ENCODE measurements at regions not wholly inside any gene's neighbourhood (a gene's known extent, or its start where the extent isn't known, plus 50 kb on each side); places are given as distances from the start of the nearest gene placed in this dataset.

DNA sequence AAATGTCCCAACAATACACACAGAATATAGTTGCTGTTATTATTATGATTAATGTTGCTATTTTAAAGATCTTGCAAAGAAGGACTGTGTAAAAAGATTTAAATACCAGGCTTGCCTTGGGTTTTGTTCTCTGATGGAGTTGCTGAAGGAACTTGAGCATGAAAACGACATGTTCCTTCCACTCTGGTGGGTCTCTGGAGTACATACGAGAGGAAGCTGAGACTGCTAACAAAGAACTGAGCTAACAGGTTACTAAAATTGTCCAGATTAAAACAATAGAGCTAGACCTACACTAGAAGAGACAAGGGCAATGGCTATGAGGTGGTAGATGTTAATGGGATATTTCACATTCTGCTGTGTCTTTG lies 612.2 kb downstream of the TSN start:
- no peaks in the 10 kb centered on the region for H3K36me3 Mint-ChIP-seq (ENCODE audit: low read depth)
- DNase-seq, result no peak
- intact Hi-C loops (cut with micrococcal nuclease), result loop anchor here (5.0 kb wide), 1 partner anchor 390 kb away; no protein-coding TSS in a partner anchor
- peaks cover 7% of the 10 kb centered on the region for H3K9me3 Mint-ChIP-seq
- H3K4me1 Mint-ChIP-seq (ENCODE audit: low read depth), result no peaks in the 10 kb centered on the region
- no peaks in the 10 kb centered on the region for H3K27me3 Mint-ChIP-seq (ENCODE audit: low read depth)
- CTCF ChIA-PET, result no interaction called here
- H3K4me3 Mint-ChIP-seq, result no peak overlapping the region
- H3K27ac Mint-ChIP-seq, result no peak overlapping the region

DNA sequence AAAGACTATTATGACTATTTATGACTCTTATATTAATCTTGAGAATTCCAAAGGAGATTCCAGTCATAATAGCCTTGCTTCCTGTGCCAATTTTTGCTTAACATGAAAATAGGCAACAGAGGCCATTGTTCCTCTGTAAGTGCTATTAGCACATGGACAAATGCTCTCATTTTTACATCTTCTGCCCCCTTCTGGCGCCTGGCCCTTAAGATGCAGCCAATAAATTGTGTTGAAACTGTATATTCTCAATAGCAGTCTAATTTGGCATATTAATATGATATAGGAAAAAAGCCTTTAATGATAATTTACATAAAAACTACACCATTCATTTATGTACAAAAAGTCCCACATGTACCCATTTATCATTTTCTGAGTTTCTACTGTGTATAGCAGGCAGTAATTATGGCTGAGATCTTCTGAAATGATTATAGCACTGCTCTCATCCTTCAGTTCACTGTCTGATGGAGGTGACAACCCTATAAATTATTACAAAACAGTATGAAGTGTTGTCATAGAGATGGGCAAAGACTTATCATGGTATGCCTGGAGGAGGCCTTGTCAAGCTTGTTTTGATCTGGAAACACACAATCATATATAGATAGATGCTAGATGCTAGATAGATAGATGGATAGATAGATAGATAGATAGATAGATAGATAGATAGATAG lies 613.3 kb downstream of the TSN start:
- CTCF ChIA-PET, result no interaction called here
- Mint-ChIP-seq H3K9me3 (peaks cover 11% of the 10 kb centered on the region), H3K36me3 (ENCODE audit: low read depth) (no peaks in the 10 kb centered on the region), H3K27me3 (ENCODE audit: low read depth) (no peaks in the 10 kb centered on the region), H3K4me1 (ENCODE audit: low read depth) (no peaks in the 10 kb centered on the region), H3K27ac (no peak overlapping the region), H3K4me3 (no peak overlapping the region)
- DNase-seq, result peak; percentile 5
- intact Hi-C loops (cut with micrococcal nuclease), result loop anchor here (5.0 kb wide), 1 partner anchor 391 kb away; no protein-coding TSS in a partner anchor

DNA sequence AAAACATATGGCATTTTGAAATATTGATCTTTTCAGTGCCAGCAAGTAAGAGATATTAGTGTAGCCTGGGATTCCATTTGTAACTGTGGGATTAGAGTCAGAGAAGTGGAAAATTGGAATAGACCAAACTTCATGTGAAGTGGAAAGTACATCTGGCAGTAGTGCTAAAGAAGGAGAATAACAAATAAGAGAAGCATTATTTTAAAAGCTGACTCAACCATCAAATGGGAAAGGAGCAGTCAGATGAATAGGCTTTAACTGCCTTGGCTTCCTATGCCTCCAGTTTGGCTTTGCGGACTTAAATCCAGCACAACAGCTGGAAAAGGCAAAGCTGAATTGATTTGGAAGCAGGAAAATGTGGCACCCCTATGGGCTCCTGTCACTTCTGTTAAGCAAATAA lies 623.1 kb downstream of the TSN start:
- intact Hi-C loops (cut with micrococcal nuclease), result no loop called here
- H3K4me3 Mint-ChIP-seq, result no peak overlapping the region
- DNase-seq, result no peak
- H3K36me3 Mint-ChIP-seq (ENCODE audit: low read depth), result no peaks in the 10 kb centered on the region
- no peak overlapping the region for H3K27ac Mint-ChIP-seq
- peaks cover 4% of the 10 kb centered on the region for H3K9me3 Mint-ChIP-seq
- CTCF ChIA-PET, result no interaction called here
- H3K27me3 Mint-ChIP-seq (ENCODE audit: low read depth), result no peaks in the 10 kb centered on the region
- H3K4me1 Mint-ChIP-seq (ENCODE audit: low read depth), result no peaks in the 10 kb centered on the region

GRCh38 chr2:122384768-122385333 lies 629.4 kb downstream of the TSN start:
- Mint-ChIP-seq H3K4me3 (no peak overlapping the region), H3K27ac (no peak overlapping the region), H3K4me1 (ENCODE audit: low read depth) (no peaks in the 10 kb centered on the region), H3K27me3 (ENCODE audit: low read depth) (no peaks in the 10 kb centered on the region), H3K9me3 (peaks cover 13% of the 10 kb centered on the region), H3K36me3 (ENCODE audit: low read depth) (no peaks in the 10 kb centered on the region)
- no peak for DNase-seq
- CTCF ChIA-PET, result no interaction called here
- intact Hi-C loops (cut with micrococcal nuclease), result no loop called here

GRCh38 chr2:122388208-122388607 lies 632.8 kb downstream of the TSN start:
- Mint-ChIP-seq H3K4me3 (no peak overlapping the region), H3K27me3 (ENCODE audit: low read depth) (no peaks in the 10 kb centered on the region), H3K27ac (no peak overlapping the region), H3K36me3 (ENCODE audit: low read depth) (no peaks in the 10 kb centered on the region), H3K9me3 (peaks cover 13% of the 10 kb centered on the region), H3K4me1 (ENCODE audit: low read depth) (no peaks in the 10 kb centered on the region)
- no peak for DNase-seq
- CTCF ChIA-PET, result no interaction called here
- intact Hi-C loops (cut with micrococcal nuclease), result no loop called here

GRCh38 chr2:122389694-122390093 lies 634.2 kb downstream of the TSN start:
- peaks cover 13% of the 10 kb centered on the region for H3K9me3 Mint-ChIP-seq
- no peak overlapping the region for H3K4me3 Mint-ChIP-seq

DNA sequence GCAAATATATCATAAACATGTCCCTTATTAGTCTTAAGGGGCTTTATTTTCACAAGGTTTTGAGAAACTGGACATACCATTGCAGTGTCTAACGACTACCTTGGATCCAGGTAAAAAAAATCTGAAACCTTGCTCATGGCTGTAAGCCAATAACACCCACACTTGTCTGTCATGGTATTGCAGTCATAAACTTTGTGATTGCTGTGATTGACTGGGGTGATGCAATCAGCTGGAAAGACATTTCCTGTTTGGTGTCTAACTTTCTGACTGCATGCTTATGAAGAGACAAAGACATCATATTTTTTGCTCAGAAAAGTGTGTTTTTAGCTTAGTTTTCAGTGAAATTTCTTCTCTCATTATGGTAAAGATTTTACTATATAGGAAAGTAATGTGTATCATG lies 635.0 kb downstream of the TSN start:
- intact Hi-C loops (cut with micrococcal nuclease), result no loop called here
- H3K9me3 Mint-ChIP-seq, result peaks cover 13% of the 10 kb centered on the region
- no peak overlapping the region for H3K27ac Mint-ChIP-seq
- H3K27me3 Mint-ChIP-seq (ENCODE audit: low read depth), result no peaks in the 10 kb centered on the region
- CTCF ChIA-PET, result no interaction called here
- no peaks in the 10 kb centered on the region for H3K36me3 Mint-ChIP-seq (ENCODE audit: low read depth)
- H3K4me3 Mint-ChIP-seq, result no peak overlapping the region
- no peaks in the 10 kb centered on the region for H3K4me1 Mint-ChIP-seq (ENCODE audit: low read depth)
- peak; percentile 8 for DNase-seq

More at GRCh38 chr2:122389694-122390093, 634.2 kb downstream of the TSN start:
- intact Hi-C loops (cut with micrococcal nuclease), result no loop called here
- Mint-ChIP-seq H3K27me3 (ENCODE audit: low read depth) (no peaks in the 10 kb centered on the region), H3K36me3 (ENCODE audit: low read depth) (no peaks in the 10 kb centered on the region), H3K4me1 (ENCODE audit: low read depth) (no peaks in the 10 kb centered on the region), H3K27ac (no peak overlapping the region)
- no peak for DNase-seq
- CTCF ChIA-PET, result no interaction called here

GRCh38 chr2:122391726-122392125 lies 636.3 kb downstream of the TSN start:
- no peaks in the 10 kb centered on the region for H3K36me3 Mint-ChIP-seq (ENCODE audit: low read depth)
- H3K4me1 Mint-ChIP-seq (ENCODE audit: low read depth), result no peaks in the 10 kb centered on the region
- DNase-seq, result no peak
- H3K27ac Mint-ChIP-seq, result no peak overlapping the region
- H3K9me3 Mint-ChIP-seq, result peaks cover 13% of the 10 kb centered on the region
- CTCF ChIA-PET, result no interaction called here
- intact Hi-C loops (cut with micrococcal nuclease), result no loop called here
- no peaks in the 10 kb centered on the region for H3K27me3 Mint-ChIP-seq (ENCODE audit: low read depth)
- no peak overlapping the region for H3K4me3 Mint-ChIP-seq

GRCh38 chr2:122395687-122396086 lies 640.2 kb downstream of the TSN start:
- DNase-seq, result no peak
- H3K9me3 Mint-ChIP-seq, result no peaks in the 10 kb centered on the region
- H3K36me3 Mint-ChIP-seq (ENCODE audit: low read depth), result no peaks in the 10 kb centered on the region
- intact Hi-C loops (cut with micrococcal nuclease), result no loop called here
- H3K4me3 Mint-ChIP-seq, result no peak overlapping the region
- H3K27ac Mint-ChIP-seq, result no peak overlapping the region
- CTCF ChIA-PET, result no interaction called here
- no peaks in the 10 kb centered on the region for H3K27me3 Mint-ChIP-seq (ENCODE audit: low read depth)
- H3K4me1 Mint-ChIP-seq (ENCODE audit: low read depth), result no peaks in the 10 kb centered on the region

- Mint-ChIP-seq H3K27me3 (ENCODE audit: low read depth) (no peaks in the 10 kb centered on the region), H3K9me3 (peaks cover 9% of the 10 kb centered on the region), H3K4me3 (no peak overlapping the region), H3K36me3 (ENCODE audit: low read depth) (no peaks in the 10 kb centered on the region), H3K4me1 (ENCODE audit: low read depth) (no peaks in the 10 kb centered on the region), H3K27ac (no peak overlapping the region)
- CTCF ChIA-PET, result no interaction called here
- DNase-seq, result no peak
- intact Hi-C loops (cut with micrococcal nuclease), result no loop called here
These were observed 655.8 kb downstream of the TSN start for GRCh38 chr2:122411231-122411630.

- Mint-ChIP-seq H3K9me3 (peaks cover 9% of the 10 kb centered on the region), H3K27me3 (ENCODE audit: low read depth) (no peaks in the 10 kb centered on the region), H3K4me3 (no peak overlapping the region), H3K36me3 (ENCODE audit: low read depth) (no peaks in the 10 kb centered on the region), H3K4me1 (ENCODE audit: low read depth) (no peaks in the 10 kb centered on the region), H3K27ac (no peak overlapping the region)
- intact Hi-C loops (cut with micrococcal nuclease), result no loop called here
- CTCF ChIA-PET, result no interaction called here
- DNase-seq, result no peak
These were observed 656.9 kb downstream of the TSN start for GRCh38 chr2:122412360-122412759.

DNA sequence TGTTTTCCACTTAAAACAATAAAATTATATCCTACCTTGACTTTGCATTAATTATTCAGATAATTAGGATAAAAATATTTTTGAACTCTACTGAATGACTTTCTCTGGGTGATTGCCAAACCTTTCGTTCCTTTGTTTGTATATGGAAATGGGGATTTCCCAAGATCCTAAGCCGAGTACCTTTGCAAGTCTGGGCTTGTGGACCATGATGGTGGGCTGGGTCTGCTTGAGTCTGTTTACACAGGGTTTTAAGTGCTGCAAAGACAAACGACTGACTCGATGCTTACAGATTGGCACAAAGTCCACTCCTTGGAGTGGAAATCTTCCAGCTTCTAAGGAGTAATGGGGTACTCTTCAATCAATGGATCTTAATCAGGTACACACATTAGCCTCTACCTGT lies 659.5 kb downstream of the TSN start:
- Mint-ChIP-seq H3K36me3 (ENCODE audit: low read depth) (no peaks in the 10 kb centered on the region), H3K4me3 (no peak overlapping the region), H3K4me1 (ENCODE audit: low read depth) (no peaks in the 10 kb centered on the region), H3K27ac (no peak overlapping the region), H3K27me3 (ENCODE audit: low read depth) (no peaks in the 10 kb centered on the region), H3K9me3 (peaks cover 9% of the 10 kb centered on the region)
- CTCF ChIA-PET, result no interaction called here
- intact Hi-C loops (cut with micrococcal nuclease), result no loop called here
- DNase-seq, result no peak

GRCh38 chr2:122417114-122417513 lies 661.7 kb downstream of the TSN start:
- Mint-ChIP-seq H3K9me3 (no peaks in the 10 kb centered on the region), H3K4me3 (no peak overlapping the region), H3K27ac (no peak overlapping the region), H3K4me1 (ENCODE audit: low read depth) (no peaks in the 10 kb centered on the region), H3K27me3 (ENCODE audit: low read depth) (no peaks in the 10 kb centered on the region), H3K36me3 (ENCODE audit: low read depth) (no peaks in the 10 kb centered on the region)
- CTCF ChIA-PET, result no interaction called here
- DNase-seq, result no peak
- intact Hi-C loops (cut with micrococcal nuclease), result no loop called here
